ENCODE measurements at regions not wholly inside any gene's neighbourhood (a gene's known extent, or its start where the extent isn't known, plus 50 kb on each side); places are given as distances from the start of the nearest gene placed in this dataset.

GRCh38 chr13:47066226-47066625, 169.4 kb upstream of the HTR2A start:
- no peaks in the 10 kb centered on the region for H3K4me1 ChIP-seq (ENCODE audit: control insufficient read depth, insufficient read depth, low read length, poor library complexity, severe bottlenecking)
- DNase-seq (no peak), ATAC-seq (ENCODE audit: low read depth in 2 of 2) (no peak)
- Mint-ChIP-seq H3K9me3 (peaks cover 0 to 17% (median 3%) of the 10 kb centered on the region in 7 donors), H3K27ac (no peak overlapping the region), H3K4me3 (no peak overlapping the region), H3K36me3 (no peaks in the 10 kb centered on the region), H3K27me3 (no peaks in the 10 kb centered on the region), H3K4me1 (no peaks in the 10 kb centered on the region)
- H3K9me3 ChIP-seq (ENCODE audit: control insufficient read depth in 2 of 2, low read length in 2 of 2): peaks cover 0 to 10% of the 10 kb centered on the region in 2 experiments
- H3K36me3 ChIP-seq (ENCODE audit: control insufficient read depth, insufficient read depth, low read length): no peaks in the 10 kb centered on the region
- no peak overlapping the region for H3K4me3 ChIP-seq (ENCODE audit: low read depth, low read length)
- no peak overlapping the region for H3K27ac ChIP-seq (ENCODE audit: insufficient read depth, low read length, poor library complexity, severe bottlenecking)
- H3K27me3 ChIP-seq (ENCODE audit: control insufficient read depth, insufficient read depth, low read length): no peaks in the 10 kb centered on the region

- H3K4me3 ChIP-seq (ENCODE audit: low read depth, low read length): no peak overlapping the region
- no peaks in the 10 kb centered on the region for H3K4me1 ChIP-seq (ENCODE audit: control insufficient read depth, insufficient read depth, low read length, poor library complexity, severe bottlenecking)
- ATAC-seq (ENCODE audit: low read depth in 2 of 2) (no peak), DNase-seq (no peak)
- H3K9me3 ChIP-seq (ENCODE audit: control insufficient read depth in 2 of 2, low read length in 2 of 2): peaks cover 0 to 10% of the 10 kb centered on the region in 2 experiments
- Mint-ChIP-seq H3K36me3 (no peaks in the 10 kb centered on the region), H3K4me1 (no peaks in the 10 kb centered on the region), H3K27ac (no peak overlapping the region), H3K27me3 (no peaks in the 10 kb centered on the region), H3K9me3 (peaks cover 0 to 29% (median 3%) of the 10 kb centered on the region in 7 donors), H3K4me3 (no peak overlapping the region)
- no peak overlapping the region for H3K27ac ChIP-seq (ENCODE audit: insufficient read depth, low read length, poor library complexity, severe bottlenecking)
- no peaks in the 10 kb centered on the region for H3K36me3 ChIP-seq (ENCODE audit: control insufficient read depth, insufficient read depth, low read length)
- H3K27me3 ChIP-seq (ENCODE audit: control insufficient read depth, insufficient read depth, low read length): no peaks in the 10 kb centered on the region
Measured at GRCh38 chr13:47064381-47064780, 167.5 kb upstream of the HTR2A start.

- no peak for ATAC-seq (ENCODE audit: low read depth in 2 of 2)
- Mint-ChIP-seq H3K9me3 (peaks cover 0 to 5% (median 0%) of the 10 kb centered on the region in 7 donors), H3K36me3 (no peaks in the 10 kb centered on the region), H3K27me3 (no peaks in the 10 kb centered on the region), H3K27ac (no peak overlapping the region), H3K4me1 (no peaks in the 10 kb centered on the region), H3K4me3 (no peak overlapping the region)
- no peak overlapping the region for H3K27ac ChIP-seq (ENCODE audit: insufficient read depth, low read length, poor library complexity, severe bottlenecking)
- DNase-seq: no peak
- H3K4me1 ChIP-seq (ENCODE audit: control insufficient read depth, insufficient read depth, low read length, poor library complexity, severe bottlenecking): no peaks in the 10 kb centered on the region
- no peaks in the 10 kb centered on the region for H3K36me3 ChIP-seq (ENCODE audit: control insufficient read depth, insufficient read depth, low read length)
- no peaks in the 10 kb centered on the region for H3K27me3 ChIP-seq (ENCODE audit: control insufficient read depth, insufficient read depth, low read length)
- H3K4me3 ChIP-seq (ENCODE audit: low read depth, low read length): no peak overlapping the region
- no peaks in the 10 kb centered on the region for H3K9me3 ChIP-seq (ENCODE audit: control insufficient read depth in 2 of 2, low read length in 2 of 2)
Measured at GRCh38 chr13:47049276-47049989, 152.6 kb upstream of the HTR2A start.

- Mint-ChIP-seq H3K36me3 (no peaks in the 10 kb centered on the region), H3K4me1 (no peaks in the 10 kb centered on the region), H3K4me3 (no peak overlapping the region), H3K27me3 (no peaks in the 10 kb centered on the region), H3K9me3 (peaks cover 0 to 11% (median 0%) of the 10 kb centered on the region in 7 donors), H3K27ac (no peak overlapping the region)
- no peaks in the 10 kb centered on the region for H3K9me3 ChIP-seq (ENCODE audit: control insufficient read depth in 2 of 2, low read length in 2 of 2)
- DNase-seq (no peak), ATAC-seq (ENCODE audit: low read depth in 2 of 2) (no peak)
- H3K4me3 ChIP-seq (ENCODE audit: low read depth, low read length): no peak overlapping the region
- no peaks in the 10 kb centered on the region for H3K4me1 ChIP-seq (ENCODE audit: control insufficient read depth, insufficient read depth, low read length, poor library complexity, severe bottlenecking)
- H3K27ac ChIP-seq (ENCODE audit: insufficient read depth, low read length, poor library complexity, severe bottlenecking): no peak overlapping the region
- no peaks in the 10 kb centered on the region for H3K36me3 ChIP-seq (ENCODE audit: control insufficient read depth, insufficient read depth, low read length)
- no peaks in the 10 kb centered on the region for H3K27me3 ChIP-seq (ENCODE audit: control insufficient read depth, insufficient read depth, low read length)
Measured at GRCh38 chr13:47046706-47047105, 149.9 kb upstream of the HTR2A start.

GRCh38 chr13:47044842-47045241, 148.0 kb upstream of the HTR2A start:
- no peak overlapping the region for H3K4me3 ChIP-seq (ENCODE audit: low read depth, low read length)
- Mint-ChIP-seq H3K4me3 (no peak overlapping the region), H3K27me3 (no peaks in the 10 kb centered on the region), H3K27ac (no peak overlapping the region), H3K9me3 (peaks cover 0 to 13% (median 0%) of the 10 kb centered on the region in 7 donors), H3K36me3 (no peaks in the 10 kb centered on the region), H3K4me1 (no peaks in the 10 kb centered on the region)
- no peaks in the 10 kb centered on the region for H3K4me1 ChIP-seq (ENCODE audit: control insufficient read depth, insufficient read depth, low read length, poor library complexity, severe bottlenecking)
- ATAC-seq (ENCODE audit: low read depth in 2 of 2) (no peak), DNase-seq (no peak)
- no peaks in the 10 kb centered on the region for H3K9me3 ChIP-seq (ENCODE audit: control insufficient read depth in 2 of 2, low read length in 2 of 2)
- H3K27me3 ChIP-seq (ENCODE audit: control insufficient read depth, insufficient read depth, low read length): no peaks in the 10 kb centered on the region
- H3K36me3 ChIP-seq (ENCODE audit: control insufficient read depth, insufficient read depth, low read length): no peaks in the 10 kb centered on the region
- H3K27ac ChIP-seq (ENCODE audit: insufficient read depth, low read length, poor library complexity, severe bottlenecking): no peak overlapping the region

- H3K4me1 Mint-ChIP-seq: no peaks in the 10 kb centered on the region
Measured at GRCh38 chr13:47039106-47039505, 142.3 kb upstream of the HTR2A start.

GRCh38 chr13:47038188-47038587, 141.3 kb upstream of the HTR2A start:
- Mint-ChIP-seq H3K9me3 (peaks cover 0 to 2% (median 0%) of the 10 kb centered on the region in 7 donors), H3K36me3 (no peaks in the 10 kb centered on the region), H3K27ac (no peak overlapping the region), H3K4me3 (no peak overlapping the region), H3K4me1 (no peaks in the 10 kb centered on the region), H3K27me3 (peaks cover 10% of the 10 kb centered on the region)
- Histone ChIP-seq H3K9me3 (ENCODE audit: control insufficient read depth in 2 of 2, low read length in 2 of 2) (no peaks in the 10 kb centered on the region), H3K27me3 (ENCODE audit: control insufficient read depth, insufficient read depth, low read length) (no peaks in the 10 kb centered on the region), H3K4me1 (ENCODE audit: control insufficient read depth, insufficient read depth, low read length, poor library complexity, severe bottlenecking) (no peaks in the 10 kb centered on the region), H3K36me3 (ENCODE audit: control insufficient read depth, insufficient read depth, low read length) (no peaks in the 10 kb centered on the region), H3K4me3 (ENCODE audit: low read depth, low read length) (no peak overlapping the region), H3K27ac (ENCODE audit: insufficient read depth, low read length, poor library complexity, severe bottlenecking) (no peak overlapping the region)
- no peak for ATAC-seq (ENCODE audit: low read depth in 2 of 2)
- no peak for DNase-seq

More at GRCh38 chr13:47039106-47039505, 142.3 kb upstream of the HTR2A start:
- H3K27ac ChIP-seq (ENCODE audit: insufficient read depth, low read length, poor library complexity, severe bottlenecking): no peak overlapping the region
- Mint-ChIP-seq H3K27me3 (peaks cover 4% of the 10 kb centered on the region), H3K27ac (no peak overlapping the region), H3K36me3 (no peaks in the 10 kb centered on the region), H3K4me3 (no peak overlapping the region), H3K9me3 (peaks cover 0 to 8% (median 0%) of the 10 kb centered on the region in 7 donors)
- H3K27me3 ChIP-seq (ENCODE audit: control insufficient read depth, insufficient read depth, low read length): no peaks in the 10 kb centered on the region
- H3K9me3 ChIP-seq (ENCODE audit: control insufficient read depth in 2 of 2, low read length in 2 of 2): no peaks in the 10 kb centered on the region
- no peak for DNase-seq
- ATAC-seq (ENCODE audit: low read depth in 2 of 2): no peak
- H3K36me3 ChIP-seq (ENCODE audit: control insufficient read depth, insufficient read depth, low read length): no peaks in the 10 kb centered on the region
- H3K4me1 ChIP-seq (ENCODE audit: control insufficient read depth, insufficient read depth, low read length, poor library complexity, severe bottlenecking): no peaks in the 10 kb centered on the region
- no peak overlapping the region for H3K4me3 ChIP-seq (ENCODE audit: low read depth, low read length)

All from CD4-positive, CD25-positive, alpha-beta regulatory T cell (primary cell).